ENCODE measurements at regions not wholly inside any gene's neighbourhood (a gene's known extent, or its start where the extent isn't known, plus 50 kb on each side); places are given as distances from the start of the nearest gene placed in this dataset.
"Not testable (repeated sequence)": the region's sequence is repeated elsewhere in the genome, so short reads cannot be mapped to it uniquely, and the experiment has no call there.

GRCh38 chr12:46516933-46517578 is 144.5 kb upstream of the SLC38A2 start:
- no peak for DNase-seq

- no peak for DNase-seq
These were observed 143.8 kb upstream of the SLC38A2 start for GRCh38 chr12:46516238-46516932.

DNA sequence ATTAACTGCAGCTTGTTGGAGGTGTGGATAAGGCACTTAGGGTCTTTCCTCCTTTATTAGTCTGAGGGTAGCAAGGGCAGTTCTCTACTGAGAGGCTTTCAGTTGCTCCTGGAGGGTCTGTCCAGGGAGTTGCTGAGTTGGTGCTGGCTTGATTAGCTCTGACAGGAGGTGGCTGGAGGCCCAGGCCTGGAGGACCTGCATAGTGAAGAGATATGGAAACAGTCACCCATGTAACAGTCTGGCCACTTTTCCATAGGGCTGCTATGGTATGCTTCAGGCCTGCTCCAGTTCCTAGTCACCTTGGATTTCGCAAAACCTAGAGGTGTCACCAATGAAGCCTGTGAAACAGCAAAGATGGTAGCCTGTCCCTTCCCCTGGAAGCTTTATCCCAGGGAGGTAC is 143.3 kb upstream of the SLC38A2 start:
- no peak for DNase-seq

DNA sequence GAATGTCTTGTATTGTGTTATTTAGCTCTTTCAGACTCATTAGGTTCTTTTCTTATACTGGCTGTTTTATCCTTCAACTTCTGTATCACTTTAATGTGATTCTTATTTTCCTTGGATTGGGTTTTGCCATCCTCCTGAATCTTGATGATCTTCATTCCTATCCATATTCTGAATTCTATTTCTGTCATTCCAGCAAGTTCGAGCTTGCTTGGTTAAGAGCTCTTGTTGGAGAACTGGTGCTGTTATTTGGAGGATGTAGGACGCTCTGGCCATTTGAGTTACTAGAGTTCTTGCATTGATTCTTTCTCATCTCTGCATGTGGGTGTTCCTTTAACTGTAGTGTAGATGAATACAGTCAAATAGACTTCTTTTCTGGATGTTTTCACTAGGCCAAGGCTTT is 142.3 kb upstream of the SLC38A2 start:
- DNase-seq, result no peak

GRCh38 chr12:46510257-46510656 is 137.7 kb upstream of the SLC38A2 start:
- not testable (repeated sequence) for DNase-seq

- no peak for DNase-seq
These were observed 136.6 kb upstream of the SLC38A2 start for GRCh38 chr12:46509135-46509534.

GRCh38 chr12:46508651-46509050 is 136.1 kb upstream of the SLC38A2 start:
- no peak for DNase-seq

DNA sequence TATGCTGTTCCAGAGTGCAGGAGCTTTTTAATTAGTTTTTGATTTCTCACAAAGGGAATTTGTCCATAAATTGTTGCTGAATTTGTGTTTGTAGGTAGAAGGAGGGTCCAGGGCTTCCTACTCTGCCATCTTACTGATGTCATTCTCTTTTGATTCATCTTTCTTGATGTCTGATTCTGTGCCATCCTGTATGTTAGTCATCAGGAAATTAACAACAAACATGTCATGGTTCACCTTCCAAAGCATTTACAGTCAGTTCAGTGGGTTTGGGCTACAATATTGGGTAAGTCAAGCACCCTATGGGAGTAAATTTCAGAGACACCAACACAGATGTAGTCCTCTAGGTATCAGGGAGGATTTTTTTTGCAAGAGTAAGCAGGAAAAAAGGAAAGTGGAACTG is 135.2 kb upstream of the SLC38A2 start:
- no peak for DNase-seq

GRCh38 chr12:46506961-46507360 is 134.4 kb upstream of the SLC38A2 start:
- DNase-seq, result no peak

DNA sequence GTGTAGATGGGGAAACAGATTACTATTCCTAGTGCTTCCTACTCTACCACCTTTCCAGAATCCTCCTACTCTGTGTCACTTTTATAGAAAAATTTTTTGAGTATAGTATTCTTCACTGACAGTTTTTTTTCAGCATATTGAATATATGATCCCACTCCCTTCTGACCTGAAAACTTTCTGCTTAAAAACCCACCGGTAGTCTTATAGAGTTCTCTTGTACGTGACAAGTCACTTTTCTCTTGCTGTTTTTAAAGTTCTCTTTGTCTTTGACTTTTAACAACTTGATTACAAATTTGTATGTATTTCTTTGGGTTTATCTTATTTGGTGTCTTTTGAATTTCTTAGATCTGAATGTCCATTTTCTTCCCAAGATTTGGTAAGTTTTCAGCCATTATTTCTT is 133.6 kb upstream of the SLC38A2 start:
- no peak for DNase-seq

- no peak for DNase-seq
These were observed 131.9 kb upstream of the SLC38A2 start for GRCh38 chr12:46504494-46504893.

- DNase-seq, result no peak
These were observed 131.1 kb upstream of the SLC38A2 start for GRCh38 chr12:46503637-46504175.

- DNase-seq, result no peak
These were observed 128.1 kb upstream of the SLC38A2 start for GRCh38 chr12:46500673-46501072.

- no peak for DNase-seq
These were observed 127.3 kb upstream of the SLC38A2 start for GRCh38 chr12:46499901-46500300.

GRCh38 chr12:46499226-46499625 is 126.7 kb upstream of the SLC38A2 start:
- no peak for DNase-seq

GRCh38 chr12:46497739-46498138 is 125.2 kb upstream of the SLC38A2 start:
- DNase-seq, result no peak

DNA sequence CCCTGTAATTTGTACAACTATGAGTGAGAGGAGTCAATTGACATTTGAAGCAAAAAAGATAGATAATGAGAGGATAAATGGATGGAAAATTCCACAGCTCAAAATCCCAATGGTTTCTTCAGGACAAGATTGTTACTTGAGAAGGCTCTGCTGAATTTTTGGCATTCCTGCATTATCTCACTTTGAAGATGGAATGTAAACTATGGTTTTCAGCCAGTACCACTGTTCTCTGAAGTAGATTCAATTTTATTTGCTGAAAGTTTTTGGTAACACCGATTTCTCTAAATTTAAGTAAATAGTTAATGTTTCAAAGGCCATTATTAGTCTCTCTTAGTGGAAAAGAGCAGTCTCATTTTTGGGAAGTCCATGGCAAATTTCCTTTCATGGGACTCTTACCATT is 121.9 kb upstream of the SLC38A2 start:
- no peak for DNase-seq

GRCh38 chr12:46493834-46494181 is 121.2 kb upstream of the SLC38A2 start:
- DNase-seq, result no peak

DNA sequence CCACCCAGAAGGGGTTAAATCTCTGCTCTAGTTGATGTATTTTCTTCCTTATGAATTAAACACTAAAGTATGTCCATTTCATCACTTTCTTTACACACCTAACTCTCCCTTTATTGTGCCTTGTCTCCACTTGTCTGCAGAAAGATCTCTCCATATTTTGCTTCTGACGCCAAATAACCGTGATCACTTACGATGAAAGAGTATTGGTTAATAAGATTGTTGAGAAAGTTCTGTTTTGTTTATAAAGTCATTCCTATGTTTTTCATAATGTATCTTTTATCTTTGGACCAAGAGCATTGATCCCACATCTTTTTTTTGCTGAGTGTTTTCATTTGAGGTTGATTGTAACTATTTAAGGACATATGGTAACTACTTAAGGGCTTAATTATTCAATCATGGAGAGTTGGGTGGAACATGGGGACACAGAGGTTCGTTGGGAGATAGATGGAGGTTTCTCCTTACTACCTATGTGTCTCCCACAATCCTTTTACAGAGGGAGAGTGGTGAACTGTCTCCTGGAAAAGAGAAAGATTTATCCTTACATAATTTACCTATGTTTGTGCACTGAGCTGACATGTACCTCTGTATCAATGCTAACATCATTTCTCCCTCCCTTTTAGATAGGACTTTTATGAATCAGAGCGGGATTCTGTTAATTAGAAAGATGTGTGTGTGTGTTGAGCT is 120.7 kb upstream of the SLC38A2 start:
- no peak for DNase-seq

GRCh38 chr12:46492471-46493085 is 120.0 kb upstream of the SLC38A2 start:
- no peak for DNase-seq

- no peak for DNase-seq
These were observed 119.0 kb upstream of the SLC38A2 start for GRCh38 chr12:46491548-46491947.

DNA sequence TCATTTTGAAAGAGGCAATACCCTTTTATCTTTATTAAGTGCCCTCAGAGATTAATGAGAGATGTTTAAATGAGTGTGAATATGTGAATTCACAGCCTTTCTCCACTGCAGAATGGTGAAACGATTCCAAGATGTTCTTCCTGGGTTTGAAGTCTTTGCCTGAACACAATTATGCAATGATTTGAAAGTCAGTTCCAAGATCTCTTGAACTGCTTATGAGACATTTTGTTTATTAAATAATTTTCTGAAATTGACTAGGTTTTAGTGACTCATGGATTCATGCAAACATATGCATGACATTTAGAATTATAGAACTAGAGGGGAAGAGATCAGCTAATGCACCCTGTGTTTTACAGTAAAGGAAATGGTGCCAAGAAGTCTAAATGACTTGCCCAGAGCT is 118.1 kb upstream of the SLC38A2 start:
- no peak for DNase-seq

GRCh38 chr12:46489951-46490388 is 117.4 kb upstream of the SLC38A2 start:
- no peak for DNase-seq
